22Rv1 (cell line): ENCODE measurements at regions not wholly inside any gene's neighbourhood (a gene's known extent, or its start where the extent isn't known, plus 50 kb on each side); places are given as distances from the start of the nearest gene placed in this dataset.

Source experiments
- CTCF ChIP-seq: fragments of 450-650 bp; IDR thresholded peaks from 2 replicates; pipeline ENCODE4 v1.5.1; 2017; ENCODE audit warnings: mild to moderate bottlenecking
- ZFX ChIP-seq: fragments of 450-650 bp; IDR thresholded peaks from 2 replicates; pipeline ENCODE4 v1.6.1; 2017; ENCODE audit warnings: antibody characterized with exemption, borderline replicate concordance

GRCh38 chr7:145224775-145225174 is 388.9 kb upstream of the TPK1 start:
- TF ChIP-seq CTCF, result no peak
- TF ChIP-seq ZFX, result no peak
